Stimulated activated CD4-positive, alpha-beta T cell treated with anti-CD3 and anti-CD28 coated beads, Interleukin-1b, Interleukin-23, amount 100 ng/mL, for 48 hours (primary cell): ENCODE measurements at regions not wholly inside any gene's neighbourhood (a gene's known extent, or its start where the extent isn't known, plus 50 kb on each side); places are given as distances from the start of the nearest gene placed in this dataset.
A peak's percentile ranks its signal among the peaks of the same experiment; 100 is the strongest.

Source experiments
- DNase-seq: peaks from one replicate; pipeline ENCODE4 v3.0.0-alpha.2; 2020

DNA sequence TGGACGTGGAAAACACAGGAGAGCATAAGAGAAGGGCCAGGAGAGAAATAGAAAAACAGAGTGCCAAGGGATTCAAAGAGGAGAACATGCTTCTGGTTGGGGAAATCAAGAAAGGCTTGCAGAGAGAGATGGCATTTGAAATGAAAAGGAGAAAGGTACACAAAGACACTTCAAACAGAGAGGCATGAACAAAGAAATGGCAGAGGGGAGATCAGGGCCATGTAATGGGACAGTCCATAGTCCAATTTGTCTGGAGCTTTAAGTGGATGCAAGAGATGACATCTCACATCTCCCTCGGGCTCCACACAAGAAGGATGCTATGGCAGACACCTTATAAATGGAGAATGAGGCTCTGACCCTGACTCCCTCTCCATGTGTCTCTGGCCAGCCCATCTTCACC, 331.1 kb downstream of the MLLT3 start:
- no peak for DNase-seq

DNA sequence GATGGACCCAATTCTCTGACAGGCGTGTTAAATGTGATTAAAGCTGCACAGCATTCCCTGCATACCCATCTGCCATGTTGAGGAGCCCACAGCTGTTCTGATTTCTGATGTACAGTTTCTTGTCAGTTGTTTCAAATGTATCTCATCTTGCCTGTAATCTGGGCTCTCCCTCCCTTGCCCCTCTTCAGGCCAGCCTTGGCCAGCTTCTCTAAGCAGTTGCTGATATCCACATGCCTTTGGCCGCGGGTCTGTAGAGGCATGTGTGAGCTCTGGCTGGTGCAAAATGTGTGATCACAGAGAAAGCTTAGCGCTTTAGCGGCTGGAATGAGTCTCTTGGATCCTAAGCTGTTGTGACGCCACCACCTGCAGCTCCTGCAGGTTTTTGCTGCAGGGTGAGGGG, 332.0 kb downstream of the MLLT3 start:
- no peak for DNase-seq

DNA sequence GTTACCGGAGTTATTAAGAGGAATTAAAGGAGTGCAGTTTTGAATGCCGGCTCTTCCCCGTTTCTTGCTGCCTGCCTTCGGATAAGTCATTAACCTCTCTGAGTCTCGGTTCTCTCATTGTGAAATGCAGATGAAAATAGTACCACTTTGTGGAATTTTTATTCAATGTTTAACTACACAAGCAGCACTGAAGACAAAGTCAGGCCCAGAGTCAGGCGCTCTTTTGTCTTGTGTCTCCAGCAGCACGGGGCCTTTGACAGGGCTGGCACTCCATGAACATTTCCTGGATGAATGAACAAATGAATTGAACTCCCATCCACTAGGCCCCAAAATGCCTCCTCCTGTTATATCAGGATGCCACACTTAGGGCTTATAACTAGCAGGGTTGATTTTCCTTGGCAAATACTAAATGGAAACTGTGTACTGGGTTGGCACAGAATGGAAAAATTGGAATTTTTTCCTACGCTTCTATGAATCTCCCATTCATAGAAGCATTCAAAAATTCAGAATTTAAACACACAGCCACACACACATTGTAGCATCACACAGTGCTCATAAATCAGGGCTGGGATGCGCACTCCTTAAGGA, 332.8 kb downstream of the MLLT3 start:
- no peak for DNase-seq

DNA sequence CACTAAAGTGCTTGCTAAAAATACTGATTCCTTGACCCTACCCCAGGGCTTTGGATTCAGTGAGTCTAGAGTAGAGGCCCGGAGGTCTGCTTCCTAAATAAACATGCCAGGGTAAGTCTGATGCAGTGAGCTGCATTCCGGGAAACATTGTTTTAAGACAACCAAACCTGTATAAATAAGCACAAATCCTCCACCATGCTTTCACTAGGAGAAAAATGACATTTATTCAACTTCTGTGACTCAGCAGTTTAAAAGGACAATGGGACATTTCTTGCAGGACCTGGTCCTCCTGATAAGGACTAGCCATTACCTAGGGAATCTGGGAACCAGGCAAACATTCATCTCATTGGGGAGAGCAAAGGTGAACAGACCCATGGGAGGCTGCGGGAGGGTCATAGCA, 335.3 kb downstream of the MLLT3 start:
- DNase-seq, result no peak

DNA sequence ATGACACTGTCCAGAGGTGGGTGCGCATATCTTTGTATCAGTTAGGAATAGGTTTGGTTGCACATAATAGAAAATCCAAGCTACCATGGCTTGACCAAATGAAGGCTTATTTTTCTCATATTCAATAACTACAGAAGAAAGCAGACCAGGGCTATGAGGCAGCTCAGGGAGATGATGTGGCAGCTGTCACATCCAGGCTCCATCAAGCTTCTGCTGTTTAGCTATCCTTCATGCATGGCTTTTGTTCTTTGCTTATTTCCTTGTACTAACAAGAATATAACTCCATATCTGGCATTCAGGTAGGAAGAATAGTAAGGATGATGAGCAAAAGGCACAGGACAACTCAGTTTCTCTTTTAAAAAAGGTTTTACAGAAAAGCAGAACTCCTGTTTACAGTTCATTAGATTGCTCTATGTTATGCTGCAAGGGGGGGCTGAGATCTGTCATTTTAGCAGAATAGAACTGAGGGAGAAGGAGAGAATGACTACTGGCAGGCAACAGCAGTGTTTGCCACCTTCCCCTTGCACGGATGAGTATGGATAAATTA, 336.1 kb downstream of the MLLT3 start:
- no peak for DNase-seq

DNA sequence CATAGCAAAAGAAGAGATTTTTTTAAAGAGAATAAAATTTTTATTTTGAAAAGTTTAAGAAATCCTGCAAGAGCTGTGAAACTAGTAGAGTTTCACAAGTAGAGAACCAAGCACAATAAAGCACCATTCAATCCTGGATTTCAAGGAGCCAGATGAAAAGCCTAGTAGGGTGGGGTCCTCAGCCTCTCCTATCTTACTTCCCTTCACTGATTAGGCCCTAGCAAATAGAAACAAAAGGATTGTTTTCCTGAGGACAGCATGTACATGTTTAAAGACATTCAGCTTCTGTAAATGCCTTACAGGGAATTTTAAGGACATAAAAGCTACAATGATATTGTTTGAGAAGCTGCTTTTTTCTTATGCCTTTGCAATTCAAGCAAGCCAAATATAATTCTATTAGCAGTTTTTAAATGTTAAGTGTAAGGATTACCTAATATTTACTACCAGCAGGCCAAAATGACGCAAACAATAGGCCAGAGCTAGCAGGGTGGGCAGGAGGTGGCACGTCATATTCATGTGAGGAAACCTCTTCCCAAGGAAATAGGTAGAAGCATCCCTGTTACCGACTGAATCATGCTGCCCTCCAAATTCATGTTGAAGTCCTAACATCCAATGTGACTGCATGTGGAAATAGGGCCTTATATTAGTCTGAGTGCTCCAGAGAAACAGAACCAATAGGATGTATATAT, 337.6 kb downstream of the MLLT3 start:
- DNase-seq, result no peak

DNA sequence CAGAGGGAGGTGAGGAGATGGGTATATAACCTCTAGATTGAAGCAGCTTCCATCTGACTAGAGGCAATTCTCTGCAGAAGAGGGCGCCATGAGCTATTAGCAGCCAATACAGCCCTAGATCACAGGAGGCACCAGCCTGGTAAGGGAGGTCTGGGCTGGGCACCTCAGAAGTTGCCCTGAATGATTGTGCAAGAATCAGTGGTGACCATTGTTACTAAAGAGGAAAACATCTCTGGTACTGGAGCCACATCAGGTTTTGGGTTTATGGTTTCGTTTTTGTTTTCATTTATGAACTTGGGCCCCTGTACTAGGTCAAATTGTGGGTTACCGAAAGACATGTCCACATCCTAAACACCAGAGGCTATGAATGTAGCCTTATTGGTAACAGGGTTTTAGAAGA, 342.0 kb downstream of the MLLT3 start:
- DNase-seq, result no peak

DNA sequence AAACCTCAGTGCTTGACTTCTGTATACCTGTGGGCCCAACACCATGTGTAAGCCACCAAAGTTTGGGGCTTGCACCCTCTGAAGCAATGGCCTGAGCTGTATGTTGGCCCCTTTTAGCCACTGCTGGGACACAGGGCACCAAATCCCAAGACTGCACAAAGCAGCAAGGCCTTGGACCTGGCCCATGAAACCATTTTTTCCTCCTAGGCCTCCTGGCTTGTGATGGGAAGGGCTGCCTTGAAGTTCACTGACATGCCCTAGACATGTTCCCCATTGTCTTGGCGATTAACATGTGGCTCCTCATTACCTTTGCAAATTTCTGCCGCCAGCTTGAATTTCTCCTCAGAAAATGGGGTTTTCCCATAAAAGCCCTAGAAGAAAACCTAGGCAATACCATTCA, 345.5 kb downstream of the MLLT3 start:
- no peak for DNase-seq

DNA sequence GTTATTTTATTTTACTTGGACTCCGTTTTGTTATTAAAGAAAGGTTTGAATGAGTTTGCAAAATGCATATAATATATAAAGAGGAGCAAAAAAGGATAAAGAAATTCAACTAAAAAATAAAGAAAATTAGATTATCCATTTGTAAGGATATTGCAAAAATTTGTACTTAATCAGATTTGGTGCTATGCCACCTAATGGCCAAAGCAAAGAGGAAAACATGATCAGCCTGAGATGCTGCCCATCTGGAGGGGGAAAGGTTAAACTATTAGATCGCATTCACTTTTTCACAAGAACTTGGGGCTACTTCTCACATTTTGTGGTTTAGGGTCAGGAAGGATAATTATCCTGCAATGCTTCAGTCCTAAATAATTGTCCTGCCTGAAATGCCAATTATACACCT, 350.6 kb downstream of the MLLT3 start:
- no peak for DNase-seq

DNA sequence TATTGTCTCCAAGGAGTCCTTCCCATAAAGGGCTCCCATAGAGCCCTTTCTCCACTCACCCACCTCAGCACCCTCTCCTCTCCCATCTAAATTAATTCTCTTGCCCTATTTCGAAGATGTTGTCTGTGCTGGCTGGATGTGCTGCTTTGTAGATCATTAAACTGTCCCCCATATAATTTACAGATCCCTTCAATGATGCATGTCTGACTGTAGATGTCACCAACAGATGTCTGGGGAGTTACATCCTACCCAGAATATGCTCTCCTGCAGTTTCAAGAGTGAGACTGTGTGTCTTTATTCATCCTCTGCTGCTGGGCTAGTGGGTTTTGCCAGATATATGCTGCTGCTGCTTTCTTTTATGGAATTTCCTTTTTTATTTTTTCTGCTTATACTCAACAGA, 351.2 kb downstream of the MLLT3 start:
- no peak for DNase-seq

DNA sequence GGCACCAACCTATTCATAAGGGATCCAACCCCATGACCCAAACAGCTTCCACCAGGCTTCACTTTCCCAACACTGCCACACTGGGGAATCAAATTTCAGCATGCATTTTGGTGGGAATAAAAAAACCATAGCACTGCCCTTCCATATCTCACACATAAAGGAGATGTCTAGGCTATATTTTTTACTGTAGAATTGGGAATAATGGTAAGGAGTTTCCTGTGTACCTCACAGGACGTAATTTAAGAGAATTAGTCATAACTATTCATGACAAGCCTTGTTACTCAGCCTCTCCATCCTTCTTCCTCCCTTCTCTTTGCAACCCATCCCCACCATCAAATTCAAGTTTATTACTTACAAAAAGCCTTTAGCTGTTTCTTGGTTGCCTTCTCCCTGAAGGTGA, 352.1 kb downstream of the MLLT3 start:
- DNase-seq, result no peak

DNA sequence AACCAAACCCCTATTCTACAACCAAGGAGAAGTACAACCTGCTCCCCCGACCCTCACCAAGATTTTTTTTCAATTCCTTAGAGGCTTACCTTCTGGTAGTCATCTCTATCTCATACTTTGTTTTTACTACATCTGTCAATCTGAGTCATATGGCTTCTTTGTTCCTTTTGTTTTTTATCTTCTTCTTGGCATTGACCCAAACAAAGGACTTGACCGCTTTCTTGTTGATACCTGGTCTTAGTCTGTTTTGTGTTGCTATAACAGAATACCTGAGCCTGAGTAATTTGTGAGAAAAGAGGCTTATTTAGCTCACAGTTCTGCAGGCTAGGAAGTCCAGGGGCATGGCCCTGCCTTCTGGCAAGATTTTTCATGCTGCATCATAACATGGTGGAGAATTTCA, 352.7 kb downstream of the MLLT3 start:
- no peak for DNase-seq

DNA sequence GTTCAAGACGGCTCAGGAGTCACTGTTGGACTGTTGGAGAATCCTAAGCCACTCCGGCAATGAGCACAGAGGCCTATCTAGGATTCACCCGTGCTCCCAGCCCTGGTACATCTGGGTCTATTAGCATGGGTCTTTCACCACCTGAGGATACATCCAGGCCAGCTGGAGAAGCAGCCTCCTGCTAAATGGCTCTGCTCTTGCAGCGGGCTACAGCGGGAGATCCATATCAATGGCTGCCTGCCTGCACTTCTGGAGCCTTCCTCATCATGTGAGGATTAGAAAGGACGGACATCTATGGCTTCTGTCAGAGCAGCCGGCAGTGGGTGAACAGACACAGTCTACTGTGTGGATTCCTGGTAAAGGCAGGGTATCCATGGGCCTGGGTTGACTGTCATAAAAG, 357.4 kb downstream of the MLLT3 start:
- DNase-seq, result no peak

DNA sequence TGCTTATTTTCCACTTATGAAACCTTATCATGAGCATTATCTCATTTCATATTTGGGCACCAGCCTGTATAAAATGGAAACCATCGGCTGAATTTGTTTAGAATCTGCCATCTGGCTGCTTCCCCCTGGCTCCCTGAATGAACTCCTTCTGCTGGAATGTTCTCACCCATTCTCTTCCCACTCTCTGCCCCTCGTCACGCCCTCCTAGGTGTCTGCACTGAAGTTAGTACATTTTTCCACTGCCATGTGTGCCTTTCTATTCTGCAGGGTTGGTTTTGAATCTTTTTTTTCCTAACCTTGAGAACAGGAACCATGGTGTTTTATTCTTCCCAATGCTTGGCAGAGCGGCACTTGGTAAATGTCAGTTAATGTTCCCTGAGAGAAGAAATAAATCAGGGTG, 359.7 kb downstream of the MLLT3 start:
- no peak for DNase-seq

DNA sequence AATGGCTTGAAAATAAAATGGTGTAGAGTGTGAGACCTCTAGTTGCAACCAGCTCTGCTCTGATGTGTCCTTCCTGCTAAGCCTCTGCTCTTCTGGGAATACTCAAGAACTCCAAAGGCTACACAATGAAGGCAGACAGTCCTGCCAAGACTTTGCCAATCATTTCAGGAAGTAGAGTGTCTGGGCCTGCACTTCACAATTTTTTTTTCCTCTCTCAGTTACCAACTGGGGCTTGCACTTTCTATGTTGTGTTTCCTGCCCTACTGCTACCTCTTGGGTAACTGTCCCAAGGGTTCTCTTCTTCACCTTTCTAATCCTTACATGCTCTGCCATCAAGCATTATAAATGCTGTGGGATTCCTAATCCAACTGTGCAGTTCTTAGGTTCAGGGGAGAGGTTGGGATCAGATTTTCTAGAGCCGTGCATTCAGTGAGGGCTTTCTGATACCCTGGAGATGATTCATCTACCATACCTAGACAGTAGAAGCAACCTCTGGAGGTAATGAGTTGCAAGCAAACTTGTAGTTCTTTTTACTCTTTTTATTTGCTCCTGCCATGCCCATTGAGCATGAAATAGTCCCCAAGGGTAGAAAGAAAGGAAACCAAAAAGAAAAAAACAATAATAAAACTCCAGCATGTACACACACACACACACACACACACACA, 365.9 kb downstream of the MLLT3 start:
- no peak for DNase-seq

DNA sequence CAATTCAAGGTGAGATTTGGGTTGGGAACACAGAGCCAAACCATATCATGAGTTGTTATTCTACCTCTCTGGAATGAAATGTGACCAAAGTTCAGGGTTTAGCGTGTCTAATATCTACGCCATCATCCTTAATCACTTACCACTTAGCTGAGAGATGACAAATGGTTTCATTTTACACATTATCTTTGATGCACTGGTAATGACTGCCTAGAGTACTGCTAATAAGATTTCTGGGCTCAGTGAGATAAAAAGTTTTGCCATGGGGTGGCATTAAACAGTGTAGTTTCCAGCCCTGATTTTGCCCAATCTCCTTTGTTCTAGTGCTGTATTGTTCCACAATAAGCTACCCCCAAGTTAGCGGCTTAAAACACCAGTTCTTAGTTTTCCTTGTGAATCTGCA, 367.2 kb downstream of the MLLT3 start:
- no peak for DNase-seq

DNA sequence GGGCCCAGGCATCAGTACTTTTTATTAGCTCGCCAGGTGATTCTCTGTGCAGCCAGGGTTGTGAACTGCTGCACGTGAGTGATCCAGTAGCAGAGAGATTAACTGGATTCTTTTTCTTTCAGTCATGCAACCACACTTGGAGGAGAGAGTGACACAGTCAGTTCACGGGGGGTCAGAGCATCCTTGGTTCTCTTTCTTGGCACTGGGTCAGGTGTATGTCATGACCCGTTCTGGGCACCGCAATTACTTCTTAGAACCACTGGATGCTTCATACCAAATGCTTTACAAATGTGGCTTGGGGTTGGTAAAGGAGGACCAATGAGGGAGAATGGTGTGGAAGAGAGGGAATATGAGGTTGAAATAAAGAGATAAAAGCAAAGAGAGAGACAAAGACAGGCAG, 368.7 kb downstream of the MLLT3 start:
- no peak for DNase-seq

DNA sequence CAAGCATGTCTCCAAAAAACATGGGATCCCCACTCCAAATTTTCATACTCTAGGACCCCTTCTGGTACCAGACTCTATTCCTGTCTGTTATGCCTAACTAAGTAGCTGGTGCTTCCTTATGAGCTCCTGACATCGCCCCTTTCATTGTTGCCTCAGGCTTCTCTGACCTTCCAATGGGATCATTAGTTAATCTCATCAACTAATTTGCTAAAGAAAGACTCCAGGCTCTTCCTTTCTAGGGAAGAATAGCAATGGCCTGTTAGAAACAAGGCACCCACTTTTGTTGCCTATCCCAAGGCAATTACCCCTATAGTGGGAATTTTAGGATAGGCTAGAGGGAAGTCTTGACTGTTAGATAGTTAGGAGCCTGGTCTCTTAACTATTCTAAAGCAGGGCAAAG, 369.5 kb downstream of the MLLT3 start:
- DNase-seq, result no peak

DNA sequence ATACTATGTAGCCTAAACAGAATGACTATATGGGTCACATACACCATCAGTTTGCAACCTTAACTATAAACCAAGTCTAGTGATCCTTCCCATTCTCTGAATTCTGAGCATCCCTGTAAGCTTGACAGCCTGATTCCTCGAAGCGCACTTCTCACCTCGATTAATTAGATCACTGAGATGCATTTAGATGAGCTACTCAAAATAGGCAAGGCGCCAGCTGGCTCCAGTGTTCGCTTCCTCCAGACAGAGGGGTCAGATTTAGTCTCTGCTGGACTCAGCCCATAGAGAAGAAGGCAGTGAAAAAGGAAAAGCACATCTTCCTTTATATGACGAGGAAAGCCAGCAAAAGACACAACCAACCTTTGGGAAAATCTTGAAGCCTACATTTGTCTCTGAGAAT, 371.5 kb downstream of the MLLT3 start:
- DNase-seq, result no peak

DNA sequence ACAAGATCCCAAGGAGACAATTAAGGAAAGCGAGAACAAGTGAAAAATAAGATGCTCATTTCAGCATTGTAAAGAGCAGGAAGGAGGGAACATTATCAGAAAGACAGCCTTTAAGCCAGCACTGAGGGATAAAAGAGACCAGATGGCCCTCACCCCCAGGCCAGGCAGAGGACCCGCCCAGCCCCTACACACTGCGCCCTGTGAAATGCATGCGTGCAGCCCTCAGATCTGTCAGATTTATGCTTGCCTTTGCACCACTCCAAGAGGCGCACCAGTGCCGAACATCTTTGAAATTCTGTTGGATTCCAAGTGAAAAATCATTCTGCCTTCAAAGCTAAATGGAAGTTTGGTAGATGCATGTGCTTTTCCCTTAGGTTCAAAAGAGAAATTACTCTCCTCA, 378.0 kb downstream of the MLLT3 start:
- no peak for DNase-seq

DNA sequence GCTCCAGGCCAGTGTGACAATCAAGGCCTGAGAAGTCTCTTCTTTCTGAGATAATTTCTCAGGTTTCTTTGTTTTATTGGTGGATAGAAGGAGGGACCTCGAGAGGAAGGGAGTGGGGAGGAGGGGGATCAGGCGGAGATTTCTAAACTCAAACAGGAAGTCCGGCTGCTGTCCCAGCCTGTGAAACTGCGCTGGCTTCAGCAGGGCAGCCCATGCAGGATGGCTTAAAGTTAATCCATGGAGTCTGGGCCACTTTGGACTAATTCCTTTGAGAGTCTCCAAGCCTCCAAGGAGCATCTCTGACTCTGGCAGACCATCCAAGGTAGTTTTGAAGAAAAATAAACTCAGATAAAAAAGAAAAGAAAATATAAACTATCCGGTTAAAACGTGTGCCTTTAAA, 378.5 kb downstream of the MLLT3 start:
- no peak for DNase-seq

DNA sequence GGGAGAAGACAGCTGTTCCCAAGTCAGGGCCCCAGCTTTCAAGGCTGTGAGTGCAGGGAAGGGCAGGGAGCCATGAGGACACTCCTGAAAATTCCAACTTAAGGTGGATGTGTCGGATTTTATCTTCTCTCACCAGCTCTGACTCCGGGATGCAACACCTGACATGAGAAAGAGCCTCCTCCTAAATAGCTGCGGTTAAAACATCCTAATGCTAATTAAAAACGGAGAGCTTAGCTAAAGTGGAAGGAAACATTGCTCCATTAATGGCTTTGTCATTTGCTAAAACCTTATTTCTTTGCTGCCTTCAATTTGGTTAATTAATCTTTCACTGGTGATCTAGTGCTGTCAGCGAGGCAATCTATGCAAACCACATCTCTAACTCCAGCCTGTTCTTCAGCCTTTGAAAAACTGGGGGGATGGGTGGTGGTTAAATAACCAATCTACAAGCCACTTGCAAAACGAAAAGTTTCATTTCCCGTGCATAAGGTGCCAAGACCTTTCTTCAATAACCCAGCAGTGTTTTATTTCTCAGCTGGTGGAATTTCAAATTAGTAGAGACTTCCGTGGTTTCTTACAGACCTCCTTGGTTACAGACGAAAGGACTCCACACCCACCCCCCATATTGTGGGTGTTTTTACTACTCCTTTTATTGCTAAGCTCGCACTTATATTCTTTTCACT, 379.6 kb downstream of the MLLT3 start:
- DNase-seq, result peak; percentile 14

DNA sequence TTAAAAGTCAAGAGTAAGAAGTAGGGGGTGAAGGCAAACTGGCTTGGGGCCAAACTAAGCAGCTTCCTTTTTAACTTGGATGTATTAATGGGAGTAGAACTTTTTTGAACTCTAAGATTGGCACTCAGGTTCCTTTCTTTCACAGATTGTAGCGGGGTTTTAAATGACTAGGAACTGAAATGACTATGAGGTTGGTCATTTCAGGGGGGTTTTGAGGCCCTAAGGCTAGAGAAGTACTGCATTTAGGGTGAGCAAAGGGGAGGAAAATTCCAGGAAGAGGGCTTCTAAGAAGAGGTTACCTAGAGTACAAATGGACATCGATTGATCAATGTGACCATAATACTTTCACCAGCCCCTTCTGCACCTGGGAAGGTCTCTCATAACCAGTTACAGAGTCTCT, 381.8 kb downstream of the MLLT3 start:
- no peak for DNase-seq

DNA sequence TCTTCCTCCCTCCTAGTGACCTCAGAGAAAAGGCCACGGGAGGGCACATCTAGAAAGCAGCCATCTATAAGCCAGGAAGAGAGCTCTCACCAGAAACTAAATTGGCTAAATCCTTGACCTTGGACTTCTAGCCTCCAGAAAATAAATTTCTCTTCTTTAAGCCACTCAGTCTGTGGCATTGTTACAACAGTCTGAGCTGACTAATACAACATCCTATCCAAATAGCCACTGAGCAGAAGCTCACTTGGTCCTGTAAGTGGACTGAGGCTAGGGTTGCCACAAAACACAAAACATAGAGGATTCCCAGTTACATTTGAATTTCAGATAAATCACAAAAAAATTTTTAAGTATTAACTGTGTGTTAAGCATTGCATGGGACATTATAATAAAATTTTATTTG, 383.4 kb downstream of the MLLT3 start:
- no peak for DNase-seq
